HG03066 (cell line): ENCODE measurements at regions not wholly inside any gene's neighbourhood (a gene's known extent, or its start where the extent isn't known, plus 50 kb on each side); places are given as distances from the start of the nearest gene placed in this dataset.
A peak's percentile ranks its signal among the peaks of the same experiment; 100 is the strongest.

Source experiments
- ATAC-seq: cut with Tn5 transposase; IDR thresholded peaks from one replicate; pipeline ENCODE4 v1.9.1; 2021; ENCODE audit warnings: low read depth; ENCODE audit not compliant: unreplicated experiment

GRCh38 chr21:41037212-41037611 is 130.7 kb upstream of the BACE2 start:
- no peak for ATAC-seq

- no peak for ATAC-seq
Observed at GRCh38 chr21:41037936-41038335, 130.0 kb upstream of the BACE2 start.

GRCh38 chr21:41043014-41043413 is 124.9 kb upstream of the BACE2 start:
- no peak for ATAC-seq

GRCh38 chr21:41045534-41046268 is 122.3 kb upstream of the BACE2 start:
- ATAC-seq = no peak

- ATAC-seq = no peak
Observed at GRCh38 chr21:41048145-41048544, 119.8 kb upstream of the BACE2 start.

- ATAC-seq = no peak
Observed at GRCh38 chr21:41048623-41049022, 119.3 kb upstream of the BACE2 start.

GRCh38 chr21:41052820-41053555 is 115.0 kb upstream of the BACE2 start:
- no peak for ATAC-seq

GRCh38 chr21:41054018-41054578 is 113.9 kb upstream of the BACE2 start:
- ATAC-seq = no peak

GRCh38 chr21:41055266-41055665 is 112.7 kb upstream of the BACE2 start:
- ATAC-seq = no peak

- no peak for ATAC-seq
Observed at GRCh38 chr21:41059871-41060270, 108.1 kb upstream of the BACE2 start.

- no peak for ATAC-seq
Observed at GRCh38 chr21:41061701-41062100, 106.3 kb upstream of the BACE2 start.

GRCh38 chr21:41064334-41064791 is 103.6 kb upstream of the BACE2 start:
- ATAC-seq = no peak

GRCh38 chr21:41064951-41065350 is 103.0 kb upstream of the BACE2 start:
- no peak for ATAC-seq

- no peak for ATAC-seq
Observed at GRCh38 chr21:41065539-41065938, 102.4 kb upstream of the BACE2 start.

GRCh38 chr21:41066086-41066938 is 101.6 kb upstream of the BACE2 start:
- no peak for ATAC-seq

GRCh38 chr21:41067709-41068108 is 100.3 kb upstream of the BACE2 start:
- no peak for ATAC-seq

GRCh38 chr21:41068496-41068895 is 99.5 kb upstream of the BACE2 start:
- no peak for ATAC-seq

GRCh38 chr21:41068967-41069642 is 98.9 kb upstream of the BACE2 start:
- ATAC-seq = peak; percentile 68

- ATAC-seq = no peak
Observed at GRCh38 chr21:41070284-41070683, 97.7 kb upstream of the BACE2 start.
